GM18498 (cell line): ENCODE measurements at regions not wholly inside any gene's neighbourhood (a gene's known extent, or its start where the extent isn't known, plus 50 kb on each side); places are given as distances from the start of the nearest gene placed in this dataset.
"Not testable (repeated sequence)": the region's sequence is repeated elsewhere in the genome, so short reads cannot be mapped to it uniquely, and the experiment has no call there.

ENCODE experiments used
- ATAC-seq: cut with Tn5 transposase; IDR thresholded peaks from one replicate; pipeline ENCODE4 v1.9.1; 2021; ENCODE audit warnings: mild to moderate bottlenecking, moderate library complexity; ENCODE audit not compliant: unreplicated experiment

DNA sequence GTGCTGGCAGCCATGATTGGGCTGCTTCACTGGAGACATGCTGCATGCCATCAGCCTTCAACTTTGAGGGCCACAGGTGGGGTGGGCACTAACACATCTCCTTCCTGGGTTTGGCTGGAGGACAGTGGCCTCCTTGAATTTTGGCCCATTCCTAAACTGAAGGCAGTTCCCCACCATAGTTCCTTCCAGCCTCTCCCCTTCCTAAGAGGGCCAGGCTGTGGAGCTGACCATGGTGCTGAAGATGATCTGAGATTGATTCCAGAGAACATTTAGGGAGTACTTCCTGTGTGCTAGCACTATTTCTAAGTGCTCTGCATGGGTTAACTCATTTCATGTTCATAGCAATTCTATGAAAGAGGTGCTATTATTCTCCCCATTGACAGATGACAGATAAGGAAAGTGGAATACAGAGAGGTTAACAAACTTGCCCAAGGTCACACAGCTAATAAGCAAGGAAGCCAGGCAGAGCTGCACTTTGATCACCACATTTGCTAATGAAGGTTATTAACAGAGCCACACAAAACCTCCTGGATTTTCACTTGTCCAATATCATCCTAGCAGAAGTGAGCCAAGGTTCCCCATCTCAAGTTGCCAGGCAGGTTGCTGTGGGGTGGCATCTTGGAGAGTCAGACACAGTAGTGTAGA, 175.3 kb downstream of the ZIC5 start:
- no peak for ATAC-seq

DNA sequence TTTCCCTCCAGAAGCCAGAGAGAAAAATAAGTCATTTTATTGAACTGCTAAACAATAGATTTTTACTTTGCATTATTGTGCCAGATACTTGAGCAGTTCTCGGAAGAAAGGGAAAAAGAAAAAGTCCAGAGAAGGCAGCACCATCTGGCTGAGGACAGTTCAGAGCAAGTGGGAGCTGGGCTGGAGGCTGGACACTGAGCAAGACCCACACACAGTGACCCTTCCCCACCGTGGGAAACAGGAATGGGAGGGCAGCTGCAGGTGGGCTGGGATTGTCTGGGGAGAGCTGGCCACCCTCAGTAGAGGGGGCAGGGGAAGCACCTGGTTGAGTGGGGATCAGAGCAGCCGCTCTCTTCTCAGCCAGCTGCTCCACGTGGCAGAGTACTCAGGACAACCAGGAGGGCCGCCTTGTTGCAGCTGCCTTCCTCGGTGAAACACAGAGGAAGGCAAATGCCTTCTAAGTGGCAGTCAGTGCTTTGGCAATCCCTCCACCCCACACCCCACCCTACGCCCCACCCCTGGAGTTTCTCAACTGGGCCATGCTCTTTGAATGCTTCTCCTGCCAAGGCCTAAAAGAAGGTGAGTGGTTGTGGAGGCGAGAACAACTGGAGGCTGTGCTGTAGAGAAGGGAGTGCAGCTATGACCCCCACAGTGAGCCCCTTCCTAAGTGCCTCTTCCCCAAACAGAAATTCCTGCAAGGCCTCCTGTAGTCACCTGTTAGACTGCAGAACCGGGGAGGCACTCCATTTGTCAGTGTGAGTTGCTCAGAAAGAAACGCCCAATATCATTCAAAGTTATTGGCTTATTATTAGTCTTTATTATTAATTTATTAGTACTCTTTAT, 179.3 kb downstream of the ZIC5 start:
- ATAC-seq, result no peak

DNA sequence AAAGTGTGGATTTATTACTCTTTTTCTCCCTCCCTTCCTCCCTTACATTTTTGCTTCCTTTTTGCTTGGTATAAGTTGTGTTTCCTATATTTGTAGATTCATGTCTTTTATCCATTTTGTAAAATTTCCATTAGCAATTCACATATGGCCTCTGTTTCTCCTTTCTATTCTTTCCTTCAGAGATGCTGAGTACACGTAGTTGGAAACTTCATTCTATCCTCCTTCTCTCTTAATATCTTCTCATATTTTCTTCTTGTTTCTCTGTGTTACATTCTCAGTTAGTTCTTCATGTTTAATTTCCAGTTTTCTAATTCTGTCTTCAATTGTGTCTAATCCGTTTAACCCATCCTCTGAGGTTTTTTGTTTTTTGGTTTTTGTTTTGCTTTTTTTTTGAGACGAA, 188.9 kb downstream of the ZIC5 start:
- no peak for ATAC-seq

DNA sequence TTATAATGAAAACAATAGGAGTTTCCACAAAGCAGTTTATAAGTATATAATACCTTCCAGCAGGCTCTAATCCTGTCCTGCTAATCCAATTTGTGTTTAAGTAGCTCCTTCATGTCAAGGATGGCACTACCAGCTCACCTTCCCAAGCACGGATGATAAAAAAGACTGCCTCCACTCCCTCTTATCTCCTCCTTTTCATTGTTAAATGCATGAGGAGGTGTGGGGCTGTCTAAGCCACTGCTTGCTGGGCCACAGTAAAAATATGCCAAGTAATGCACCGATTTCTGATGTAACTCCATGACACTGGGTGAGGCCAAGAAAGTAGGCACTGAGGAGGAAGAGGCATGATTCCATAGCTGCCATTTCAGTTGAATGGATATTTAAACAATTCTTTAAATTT, 193.1 kb downstream of the ZIC5 start:
- no peak for ATAC-seq

DNA sequence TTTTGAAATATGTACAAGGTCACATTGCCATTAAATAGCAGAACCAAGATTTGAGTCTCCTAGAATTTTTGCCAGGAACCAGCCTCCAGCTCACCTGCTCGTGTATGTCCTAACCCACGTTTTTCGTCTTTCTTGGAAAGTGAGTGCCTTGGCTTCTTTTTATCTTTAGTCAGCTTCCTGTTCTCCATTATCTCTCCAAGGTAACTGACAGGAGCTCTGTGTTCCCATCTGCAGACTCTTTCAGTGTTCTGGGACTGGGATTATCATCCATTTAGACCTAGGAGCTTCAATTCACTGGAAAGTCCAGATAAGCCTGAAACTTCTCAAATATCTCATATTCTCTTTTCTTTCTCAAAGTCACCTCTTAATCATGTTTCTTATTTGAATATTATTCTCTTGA, 193.7 kb downstream of the ZIC5 start:
- ATAC-seq, result no peak

DNA sequence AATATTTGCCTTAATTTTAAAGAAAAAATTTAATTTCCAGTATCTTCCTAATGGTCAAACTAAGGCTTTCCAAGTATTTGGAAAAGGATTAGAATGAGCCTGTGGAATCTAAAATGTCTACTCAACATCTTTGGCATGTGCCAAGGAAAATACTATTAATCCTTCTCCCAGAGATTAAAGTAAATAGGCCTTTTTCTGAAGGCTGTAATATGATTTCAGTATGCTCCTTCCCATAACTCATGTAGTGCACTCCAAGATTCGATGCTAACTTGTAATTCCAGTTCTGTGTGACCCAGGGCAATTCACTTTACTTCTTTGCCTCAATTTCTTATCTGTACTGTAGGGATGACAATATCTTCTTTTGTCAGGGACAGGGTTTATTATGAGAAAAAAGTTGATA, 196.9 kb downstream of the ZIC5 start:
- ATAC-seq, result no peak

DNA sequence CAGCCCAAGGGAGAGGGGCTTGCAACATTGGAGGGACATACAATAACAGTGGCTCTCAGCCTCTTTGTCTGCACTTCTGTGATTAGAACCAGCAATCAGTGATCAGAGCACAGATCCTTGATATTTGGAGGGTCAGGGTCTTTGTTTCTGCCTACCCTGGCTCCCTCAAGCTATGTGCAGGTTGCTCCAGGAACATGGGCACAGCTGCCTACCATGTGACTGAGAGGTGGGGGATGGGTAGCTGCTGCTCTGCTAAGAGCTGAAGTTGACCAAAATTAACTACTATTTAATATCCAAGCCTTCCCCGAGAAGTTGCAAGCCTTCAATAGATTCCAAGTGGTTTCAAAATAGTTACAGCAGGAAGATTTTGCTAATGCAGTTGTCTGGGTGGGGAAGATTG, 202.6 kb downstream of the ZIC5 start:
- no peak for ATAC-seq

DNA sequence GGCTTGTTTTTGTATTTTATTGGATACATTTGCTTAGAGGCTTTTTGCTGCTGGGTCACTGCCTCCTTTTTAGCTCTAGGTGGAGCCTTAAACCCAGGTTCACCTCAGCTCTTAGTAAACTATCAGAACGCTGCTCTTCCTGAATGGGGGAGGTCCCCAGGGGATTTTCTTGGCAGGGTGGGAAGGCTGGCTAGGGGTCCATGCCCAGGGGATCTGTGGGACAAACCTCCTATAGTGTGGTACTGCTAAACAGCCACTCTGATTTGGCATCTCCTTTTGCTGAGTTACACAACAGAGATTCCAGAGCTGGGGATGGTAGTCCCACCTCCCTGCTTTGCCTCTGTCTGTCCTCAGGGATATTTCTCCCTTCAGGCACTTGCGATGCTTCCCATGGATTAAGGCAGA, 204.9 kb downstream of the ZIC5 start:
- ATAC-seq, result no peak

DNA sequence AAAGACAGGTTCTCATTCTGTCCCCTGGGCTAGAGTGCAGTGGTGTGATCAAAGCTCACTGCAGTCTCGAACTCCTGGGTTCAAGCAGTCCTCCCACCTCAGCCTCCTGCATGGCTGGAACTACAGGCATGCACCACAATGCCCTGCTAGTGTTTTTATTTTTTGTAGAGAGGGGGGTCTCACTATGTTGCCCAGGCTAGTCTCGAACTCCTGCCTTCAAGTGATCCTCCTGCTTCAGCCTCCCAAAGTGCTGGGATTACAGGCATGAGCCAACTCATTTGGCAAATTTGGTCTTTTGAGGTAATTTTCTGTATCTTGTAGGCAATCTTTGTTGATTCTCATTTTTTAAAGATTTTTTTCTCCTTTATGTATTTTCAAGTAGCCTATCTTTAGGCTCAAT, 205.7 kb downstream of the ZIC5 start:
- no peak for ATAC-seq

DNA sequence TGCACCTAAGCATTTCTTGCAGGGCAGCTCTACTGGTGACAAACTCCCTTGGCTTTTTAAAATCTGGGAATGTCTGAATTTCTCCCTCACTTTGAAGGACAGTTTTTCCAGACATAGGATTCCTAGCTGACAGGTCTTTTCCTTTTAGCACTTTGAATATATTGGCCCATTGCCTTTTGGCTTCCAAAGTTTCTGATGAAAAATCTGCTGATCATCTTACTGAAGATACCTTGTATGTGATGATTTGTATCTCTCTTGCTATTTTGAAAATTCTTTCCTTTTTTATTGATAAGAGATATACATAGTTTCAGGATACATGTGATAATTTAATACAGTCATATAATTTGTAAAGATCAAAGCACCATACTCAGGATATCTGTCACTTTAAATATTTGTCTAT, 211.1 kb downstream of the ZIC5 start:
- ATAC-seq, result no peak

DNA sequence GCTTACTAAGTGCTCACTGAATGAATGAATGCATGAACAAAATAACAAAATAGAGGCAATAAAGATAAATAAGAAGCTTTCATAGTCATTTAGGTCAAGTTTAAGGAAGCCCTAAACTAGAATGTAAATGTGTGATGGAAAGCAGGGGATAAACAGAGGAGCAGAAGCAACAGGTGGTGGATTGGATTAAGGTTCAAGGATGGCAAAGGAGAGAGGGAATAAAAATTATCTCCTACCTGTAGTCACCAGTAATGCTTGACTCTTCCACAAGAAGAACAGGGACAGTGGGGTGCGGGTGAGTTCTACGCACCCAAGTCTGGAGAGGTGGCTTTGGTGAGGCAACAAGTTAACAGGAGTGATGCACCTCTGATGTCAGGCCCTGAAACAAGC, 212.4 kb downstream of the ZIC5 start:
- no peak for ATAC-seq

DNA sequence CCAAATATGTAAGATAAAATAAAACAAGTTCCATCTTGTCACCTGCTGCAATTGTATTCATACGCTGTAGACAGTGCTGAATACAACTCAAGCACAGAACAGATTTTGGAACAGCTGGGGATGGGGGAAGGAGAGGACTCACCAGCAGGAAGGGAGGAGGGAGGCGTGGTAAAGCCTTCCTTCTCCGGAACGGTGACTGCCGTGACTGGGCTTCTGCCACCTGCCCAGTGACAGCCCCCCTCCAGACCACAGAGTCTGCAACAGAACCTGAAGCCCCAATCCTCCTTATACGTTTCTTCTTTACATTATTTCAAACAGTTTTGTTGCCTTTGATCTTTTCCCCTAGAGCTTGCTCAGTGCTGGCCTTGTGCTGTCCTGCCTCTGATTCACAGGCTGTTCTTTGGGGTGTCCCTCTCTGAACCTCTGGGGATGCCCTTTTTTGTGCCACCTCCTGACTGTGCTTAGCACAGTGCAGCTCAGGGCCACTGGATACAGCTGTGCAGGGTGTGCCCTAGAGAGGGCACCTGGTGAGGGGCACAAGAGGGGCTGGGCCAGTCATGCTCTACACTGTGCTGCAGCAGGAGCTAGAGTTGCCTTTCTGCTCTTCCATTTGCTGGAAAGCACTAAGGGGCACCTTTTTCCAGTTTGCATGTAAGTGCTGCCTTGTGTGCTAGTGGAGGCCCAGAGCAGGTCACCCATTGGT, 213.0 kb downstream of the ZIC5 start:
- ATAC-seq, result no peak

DNA sequence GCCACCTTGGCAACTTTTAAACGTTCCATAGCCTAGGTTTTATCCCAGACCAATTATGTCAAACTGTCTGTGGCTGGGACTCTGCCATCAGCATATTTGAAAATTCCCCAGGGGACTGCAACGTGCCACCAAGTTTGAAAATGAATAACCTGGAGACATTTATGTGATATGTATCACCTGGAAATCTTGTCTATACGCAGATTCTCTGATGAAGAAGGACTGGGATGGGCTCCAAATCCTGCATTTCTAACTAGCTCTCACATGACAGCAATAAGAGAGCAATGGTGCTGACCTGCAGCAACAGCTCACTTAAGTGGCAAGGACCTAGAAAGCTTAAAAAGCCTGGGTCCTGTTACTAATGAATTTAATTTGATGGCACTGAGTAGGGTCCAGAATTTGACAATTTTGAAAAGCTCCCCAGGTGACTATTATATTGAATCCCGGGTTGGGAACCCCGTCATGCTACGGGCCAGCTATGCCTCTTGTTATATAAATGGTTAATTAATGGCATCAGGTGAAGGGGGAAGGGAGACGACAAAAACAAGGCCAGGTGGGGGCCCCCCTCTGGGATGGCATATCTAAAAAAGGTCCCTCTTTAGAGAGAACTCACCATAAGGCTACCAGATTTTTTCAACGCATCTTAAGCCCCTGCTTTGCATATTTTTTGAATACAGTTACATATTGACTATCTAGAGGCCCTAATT, 213.7 kb downstream of the ZIC5 start:
- no peak for ATAC-seq

DNA sequence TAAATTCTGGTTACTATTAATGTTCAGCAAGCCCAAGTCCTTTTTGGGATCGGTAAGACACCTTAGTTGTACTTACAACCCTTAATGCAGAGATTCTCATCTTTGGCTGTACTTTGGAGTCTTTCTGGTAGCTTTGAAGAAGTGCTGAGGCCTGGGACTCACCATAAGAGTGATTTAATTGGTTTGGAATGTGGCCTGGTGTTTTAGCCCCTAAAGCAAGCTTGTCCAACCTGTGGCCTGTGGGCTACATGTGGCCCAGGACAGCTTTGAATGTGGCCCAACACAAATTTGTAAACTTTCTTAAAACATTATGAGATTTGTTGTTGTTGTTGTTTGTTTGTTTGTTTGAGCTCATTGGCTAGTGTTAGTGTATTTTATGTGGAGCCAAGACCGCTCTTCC, 215.3 kb downstream of the ZIC5 start:
- no peak for ATAC-seq

DNA sequence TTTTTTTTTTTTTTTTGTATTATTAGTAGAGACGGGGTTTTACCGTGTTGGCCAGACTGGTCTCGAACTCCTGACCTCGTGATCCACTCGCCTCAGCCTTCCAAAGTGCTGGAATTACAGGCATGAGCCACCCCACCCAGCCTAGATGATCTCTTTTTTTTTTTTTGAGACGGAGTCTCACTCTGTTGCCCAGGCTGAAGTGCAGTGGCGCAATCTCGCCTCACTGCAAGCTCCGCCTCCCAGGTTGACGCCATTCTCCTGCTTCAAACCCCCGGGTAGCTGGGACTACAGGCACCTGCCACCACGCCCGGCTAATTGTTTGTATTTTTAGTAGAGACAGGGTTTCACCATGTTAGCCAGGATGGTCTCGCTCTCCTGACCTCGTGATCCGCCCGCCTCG, 216.8 kb downstream of the ZIC5 start:
- ATAC-seq, result not testable (repeated sequence)

DNA sequence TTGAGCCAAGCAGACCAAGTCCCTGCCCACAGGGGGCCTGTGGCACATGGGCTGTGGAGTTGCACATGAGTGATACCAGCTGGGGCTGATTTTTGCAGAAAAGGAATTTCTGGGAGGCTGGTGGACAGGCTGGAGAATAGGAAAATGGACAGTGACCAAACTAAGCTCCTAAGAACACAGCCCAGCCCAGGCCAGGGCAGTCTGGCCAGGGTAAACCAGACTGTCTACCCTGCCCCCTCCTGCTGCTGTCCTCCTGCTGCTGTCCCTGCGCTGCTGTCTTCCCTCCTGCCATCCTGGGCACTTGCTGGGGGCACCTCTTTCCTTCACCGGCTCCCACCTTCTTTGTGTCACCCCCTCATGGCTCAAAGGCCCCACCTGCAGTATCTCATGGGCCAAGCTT, 219.2 kb downstream of the ZIC5 start:
- no peak for ATAC-seq

DNA sequence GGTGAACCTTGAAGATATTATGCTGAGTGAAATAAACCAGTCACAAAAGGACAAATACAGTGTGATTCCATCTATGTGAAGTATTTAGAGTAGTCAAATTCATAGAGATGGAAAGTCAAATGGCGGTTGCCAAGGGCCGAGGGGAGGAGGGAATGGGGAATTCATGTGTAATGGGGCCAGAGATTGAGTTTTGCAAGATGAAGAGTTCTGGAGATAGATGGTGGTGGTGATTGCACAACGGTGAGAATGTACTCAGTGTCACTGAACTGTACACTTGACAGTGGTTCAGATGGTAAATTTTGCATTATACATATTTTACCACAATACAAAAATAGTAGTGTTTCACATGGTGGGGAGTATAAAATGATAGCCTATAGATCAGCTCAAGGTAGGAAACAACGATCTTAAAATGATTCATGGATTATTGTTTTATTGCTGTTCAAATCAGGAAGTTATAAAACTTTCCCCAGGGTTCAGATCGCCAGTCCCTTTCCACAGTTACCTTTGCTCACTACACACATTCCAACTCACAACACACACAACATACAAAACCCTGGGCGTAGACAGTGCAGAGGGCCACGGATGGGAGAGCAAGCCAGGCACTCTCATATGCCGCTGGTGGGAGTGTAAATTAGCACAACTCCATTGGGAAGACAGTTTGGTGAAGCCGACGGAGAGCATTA, 219.9 kb downstream of the ZIC5 start:
- ATAC-seq, result no peak

DNA sequence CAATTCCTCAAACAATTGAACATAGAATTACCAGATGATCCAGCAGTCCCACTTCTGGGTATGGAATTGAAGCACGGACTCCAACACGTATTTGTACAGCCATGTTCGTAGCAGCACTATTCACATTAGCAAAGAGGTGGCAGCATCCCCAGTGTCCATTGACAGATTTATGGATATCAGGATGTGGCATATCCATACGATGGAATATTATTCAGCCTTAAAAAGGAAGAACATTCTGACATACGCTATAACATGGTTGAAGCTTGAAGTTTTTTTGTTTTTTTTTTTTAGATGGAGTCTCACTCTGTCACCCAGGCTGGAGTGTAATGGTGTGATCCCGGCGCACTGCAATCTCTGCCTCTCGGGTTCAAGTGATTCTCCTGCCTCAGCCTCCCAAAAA, 220.6 kb downstream of the ZIC5 start:
- ATAC-seq, result no peak

DNA sequence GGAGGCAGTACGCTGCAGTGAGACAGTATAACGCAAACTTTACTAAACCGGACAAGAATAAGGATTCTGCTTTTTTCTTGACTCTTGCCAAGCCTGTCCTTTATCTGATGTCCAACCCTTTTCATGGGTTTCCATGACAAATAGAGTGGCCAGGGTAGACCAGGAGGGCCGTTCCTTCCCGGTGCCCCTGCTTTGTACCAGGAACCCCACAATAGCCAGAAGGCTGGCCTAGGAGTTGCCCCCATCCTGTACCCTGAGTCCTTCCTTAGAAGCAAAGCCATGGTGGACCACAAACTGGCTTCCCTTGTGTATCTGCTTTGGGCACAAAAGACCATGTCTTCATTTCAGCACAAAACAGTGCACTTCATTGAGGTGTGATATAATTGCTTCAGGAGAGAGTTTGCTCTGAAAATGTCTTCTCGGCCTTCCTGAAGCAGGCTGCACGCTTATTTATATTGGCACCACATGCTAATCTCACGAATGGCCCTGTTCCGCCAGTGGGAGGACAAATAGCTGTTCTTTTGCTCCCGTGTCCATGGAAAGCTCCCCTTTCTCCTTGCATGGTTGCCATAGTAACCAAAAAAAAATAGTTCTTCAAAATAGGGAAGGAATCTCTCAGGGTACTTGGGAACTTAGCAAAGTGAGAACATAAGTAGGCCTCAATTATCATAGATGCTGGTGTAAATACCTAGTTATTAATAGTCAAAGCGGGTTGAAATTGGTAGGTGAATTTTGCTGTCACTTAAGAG, 222.1 kb downstream of the ZIC5 start:
- no peak for ATAC-seq

DNA sequence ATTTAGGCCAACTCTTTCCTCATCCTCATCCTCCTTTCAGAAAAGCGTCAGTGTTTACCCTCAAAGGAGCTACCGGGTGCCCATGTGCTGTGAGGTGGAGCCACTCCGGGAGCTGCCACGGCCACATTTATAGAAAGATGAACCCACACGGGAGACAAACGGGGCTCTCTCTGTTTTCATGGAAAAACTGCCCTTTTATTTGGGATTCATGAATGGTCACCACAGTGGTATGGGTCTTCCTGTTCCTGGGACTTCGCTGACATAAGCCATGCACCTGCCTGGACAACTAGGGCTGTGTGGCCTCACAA, 224.2 kb downstream of the ZIC5 start:
- no peak for ATAC-seq
